Endothelial cell (in vitro differentiated cells): ENCODE measurements at regions not wholly inside any gene's neighbourhood (a gene's known extent, or its start where the extent isn't known, plus 50 kb on each side); places are given as distances from the start of the nearest gene placed in this dataset.
A peak's percentile ranks its signal among the peaks of the same experiment; 100 is the strongest.

Experiments used
- DNase-seq: peaks from one replicate; pipeline ENCODE4 v3.0.0; 2021; ENCODE audit warnings: low spot score
- H3K27ac Mint-ChIP-seq: one replicate; pipeline ENCODE4 v1.8.0; 2021; ENCODE audit warnings: mixed read lengths, inconsistent platforms; ENCODE audit not compliant: unreplicated experiment
- H3K27me3 Mint-ChIP-seq: one replicate; pipeline ENCODE4 v1.8.0; 2021; ENCODE audit warnings: mild to moderate bottlenecking, moderate library complexity, mixed read lengths, inconsistent platforms; ENCODE audit not compliant: unreplicated experiment
- H3K36me3 Mint-ChIP-seq: one replicate; pipeline ENCODE4 v1.8.0; 2021; ENCODE audit warnings: mild to moderate bottlenecking, low read depth, mixed read lengths, inconsistent platforms; ENCODE audit not compliant: unreplicated experiment
- H3K4me1 Mint-ChIP-seq: one replicate; pipeline ENCODE4 v1.8.0; 2021; ENCODE audit warnings: mild to moderate bottlenecking, mixed read lengths, inconsistent platforms; ENCODE audit not compliant: unreplicated experiment
- H3K4me3 Mint-ChIP-seq: one replicate; pipeline ENCODE4 v1.8.0; 2021; ENCODE audit warnings: mild to moderate bottlenecking, mixed read lengths, inconsistent platforms; ENCODE audit not compliant: unreplicated experiment
- H3K9me3 Mint-ChIP-seq: one replicate; pipeline ENCODE4 v1.8.0; 2021; ENCODE audit warnings: mixed read lengths, inconsistent platforms; ENCODE audit not compliant: unreplicated experiment
- TF ChIP-seq, protein P1 (sequence below): fragments of 200-600 bp; sonication (generic); IDR thresholded peaks from one replicate; pipeline ENCODE4 v1.5.0; 2021; ENCODE audit warnings: antibody characterized with exemption; ENCODE audit not compliant: unreplicated experiment

DNA sequence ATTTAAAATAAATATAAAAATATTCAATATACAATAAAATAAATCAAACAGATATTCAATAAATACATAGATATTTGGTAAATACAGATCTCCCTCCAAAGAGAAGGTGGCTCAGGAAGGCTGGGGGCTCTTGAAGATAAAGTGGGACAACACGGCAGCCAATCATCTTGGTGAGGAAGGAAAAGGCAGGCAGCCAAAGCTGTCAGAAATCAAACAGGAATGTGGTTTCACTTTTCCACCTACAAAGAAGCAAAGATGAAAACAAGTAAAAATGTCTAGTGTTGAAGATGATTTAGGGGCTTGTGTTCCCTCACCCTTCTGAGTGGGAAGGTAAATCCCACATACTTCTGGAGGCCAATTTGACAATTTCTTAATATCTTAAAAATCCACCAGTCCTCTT is 85.7 kb downstream of the B3GNT2 start:
- DNase-seq, result no peak
- Mint-ChIP-seq H3K9me3 (peaks cover 7% of the 10 kb centered on the region), H3K4me3 (no peak overlapping the region), H3K4me1 (no peaks in the 10 kb centered on the region), H3K27me3 (peaks cover 3% of the 10 kb centered on the region), H3K27ac (no peak overlapping the region), H3K36me3 (peaks cover 45% of the 10 kb centered on the region)
- TF ChIP-seq, protein P1, sequence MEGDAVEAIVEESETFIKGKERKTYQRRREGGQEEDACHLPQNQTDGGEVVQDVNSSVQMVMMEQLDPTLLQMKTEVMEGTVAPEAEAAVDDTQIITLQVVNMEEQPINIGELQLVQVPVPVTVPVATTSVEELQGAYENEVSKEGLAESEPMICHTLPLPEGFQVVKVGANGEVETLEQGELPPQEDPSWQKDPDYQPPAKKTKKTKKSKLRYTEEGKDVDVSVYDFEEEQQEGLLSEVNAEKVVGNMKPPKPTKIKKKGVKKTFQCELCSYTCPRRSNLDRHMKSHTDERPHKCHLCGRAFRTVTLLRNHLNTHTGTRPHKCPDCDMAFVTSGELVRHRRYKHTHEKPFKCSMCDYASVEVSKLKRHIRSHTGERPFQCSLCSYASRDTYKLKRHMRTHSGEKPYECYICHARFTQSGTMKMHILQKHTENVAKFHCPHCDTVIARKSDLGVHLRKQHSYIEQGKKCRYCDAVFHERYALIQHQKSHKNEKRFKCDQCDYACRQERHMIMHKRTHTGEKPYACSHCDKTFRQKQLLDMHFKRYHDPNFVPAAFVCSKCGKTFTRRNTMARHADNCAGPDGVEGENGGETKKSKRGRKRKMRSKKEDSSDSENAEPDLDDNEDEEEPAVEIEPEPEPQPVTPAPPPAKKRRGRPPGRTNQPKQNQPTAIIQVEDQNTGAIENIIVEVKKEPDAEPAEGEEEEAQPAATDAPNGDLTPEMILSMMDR, result no peak

DNA sequence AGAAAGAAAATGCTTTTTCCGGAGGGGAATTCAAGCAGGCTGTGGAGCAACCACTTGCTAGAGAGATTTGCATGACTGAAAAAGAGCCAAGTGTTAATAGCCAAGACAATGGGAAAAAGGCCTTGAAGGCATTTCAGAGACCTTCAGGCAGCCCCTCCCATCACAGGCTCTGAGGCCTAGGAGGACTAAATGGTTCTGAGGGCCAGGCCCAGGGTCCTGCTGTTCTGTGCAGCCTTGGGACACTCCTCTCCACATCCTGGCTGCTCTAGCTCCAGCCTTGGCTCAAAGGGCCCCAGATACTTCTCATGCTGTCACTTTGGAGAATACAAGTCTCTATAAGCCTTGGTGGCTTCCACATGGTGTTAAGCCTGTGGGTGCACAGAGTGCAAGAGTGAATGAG is 81.8 kb downstream of the B3GNT2 start:
- H3K36me3 Mint-ChIP-seq, result peaks cover 41% of the 10 kb centered on the region
- no peaks in the 10 kb centered on the region for H3K4me1 Mint-ChIP-seq
- H3K4me3 Mint-ChIP-seq, result peak overlapping the region; percentile 16
- H3K27ac Mint-ChIP-seq, result no peak overlapping the region
- no peak for DNase-seq
- H3K27me3 Mint-ChIP-seq, result peaks cover 3% of the 10 kb centered on the region
- TF ChIP-seq, protein P1, result no peak
- H3K9me3 Mint-ChIP-seq, result peaks cover 7% of the 10 kb centered on the region
